GM19438 (cell line): ENCODE measurements at regions not wholly inside any gene's neighbourhood (a gene's known extent, or its start where the extent isn't known, plus 50 kb on each side); places are given as distances from the start of the nearest gene placed in this dataset.

Experiments used
- ATAC-seq: cut with Tn5 transposase; IDR thresholded peaks from one replicate; pipeline ENCODE4 v1.9.1; 2021; ENCODE audit warnings: low read depth; ENCODE audit not compliant: unreplicated experiment

DNA sequence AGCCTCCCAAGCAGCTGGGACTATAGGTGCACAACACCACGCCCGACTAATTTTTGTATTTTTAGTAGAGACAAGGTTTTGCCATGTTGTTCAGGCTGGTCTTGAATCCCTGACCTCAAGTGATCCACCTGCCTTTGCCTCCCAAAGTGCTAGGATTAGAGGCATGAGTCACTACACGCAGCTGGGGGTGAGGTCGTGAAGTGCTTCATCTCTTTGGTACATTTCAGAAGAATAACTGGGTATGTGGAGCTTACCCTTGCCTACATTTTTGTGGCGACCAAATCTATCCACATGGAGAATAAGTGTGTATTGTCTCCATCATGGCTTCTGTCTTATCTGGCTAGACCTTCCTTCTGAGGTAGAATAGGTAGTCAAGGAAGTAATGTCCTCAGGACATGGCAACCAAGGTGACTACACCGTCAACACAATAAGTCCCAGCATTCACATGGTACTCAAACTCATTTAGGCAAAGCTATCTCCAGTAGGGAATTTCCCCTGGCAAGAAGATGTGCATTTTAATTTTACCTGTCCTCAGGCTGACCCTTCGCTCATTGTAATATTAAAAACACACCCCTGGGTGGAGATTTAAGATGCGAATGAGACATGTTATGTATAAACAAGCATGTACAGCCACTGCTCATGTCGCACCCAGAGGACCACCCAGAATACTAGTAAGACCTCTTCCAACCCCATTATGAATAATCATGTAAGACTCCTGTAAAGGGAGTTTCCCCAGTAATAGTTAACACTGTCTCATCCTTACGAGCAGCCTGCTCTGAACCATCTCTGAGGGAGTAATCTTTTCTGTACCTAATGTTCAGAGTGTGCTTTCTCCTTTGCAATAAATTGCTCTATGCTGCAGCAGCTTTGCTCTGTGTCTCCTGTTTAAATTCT, 1173.2 kb downstream of the TAF11L14 start:
- no peak for ATAC-seq

DNA sequence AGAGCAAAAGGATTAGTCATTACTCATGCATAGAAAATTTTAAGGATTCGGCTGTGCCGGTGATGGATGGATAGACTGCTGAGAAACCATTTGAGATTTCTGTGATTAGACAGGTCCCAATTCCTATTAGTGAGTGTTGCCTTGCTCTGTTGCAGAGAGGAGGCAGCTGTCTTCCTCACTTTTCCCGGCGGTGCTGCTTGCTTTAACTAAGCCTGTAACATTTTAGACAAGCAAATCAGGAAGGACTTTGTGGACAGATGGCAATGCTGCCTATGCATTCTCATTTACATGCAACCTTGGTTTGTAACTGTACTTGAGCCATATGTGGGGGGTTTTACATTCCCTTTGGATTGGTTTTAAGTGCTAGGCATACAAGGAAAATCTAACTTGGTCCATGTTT, 1176.3 kb downstream of the CDH18 start:
- ATAC-seq: no peak

DNA sequence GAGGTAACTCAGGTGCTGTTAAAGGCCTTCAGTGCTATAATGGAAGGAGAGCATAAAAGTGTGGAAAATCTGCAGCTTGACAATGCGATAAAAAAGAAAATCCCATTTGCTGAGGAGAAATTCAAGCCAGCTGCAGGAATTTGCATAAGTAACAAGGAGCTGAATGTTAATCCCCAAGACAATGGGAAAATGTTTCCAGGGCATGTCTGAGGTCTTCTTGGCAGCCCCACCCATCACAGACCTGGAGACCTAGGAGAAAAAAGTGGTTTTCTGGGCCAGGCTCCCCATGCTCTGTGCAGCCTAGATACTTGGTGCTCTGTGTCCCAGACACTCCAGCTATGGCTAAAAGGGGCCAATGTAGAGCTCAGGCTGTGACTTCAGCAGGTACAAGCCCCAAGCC, 1159.6 kb downstream of the CDH18 start:
- no peak for ATAC-seq

DNA sequence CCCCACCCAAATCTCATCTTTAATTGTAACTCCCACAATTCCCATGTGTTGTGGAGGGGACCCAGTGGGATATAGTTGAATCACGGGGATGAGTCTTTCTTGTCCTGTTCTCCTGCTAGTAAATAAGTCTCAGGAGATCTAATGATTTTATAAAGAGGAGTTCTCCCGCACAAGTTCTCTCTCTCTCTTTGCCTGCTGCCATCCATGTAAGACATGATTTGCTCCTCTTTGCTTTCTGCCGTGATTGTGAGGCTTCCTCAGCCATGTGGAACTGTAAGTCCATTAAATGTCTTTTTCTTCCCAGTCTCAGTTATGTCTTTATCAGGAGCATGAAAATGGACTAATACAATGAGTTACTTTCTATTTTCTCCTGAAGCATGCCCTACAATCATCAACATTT, 1158.5 kb downstream of the CDH18 start:
- ATAC-seq: no peak

DNA sequence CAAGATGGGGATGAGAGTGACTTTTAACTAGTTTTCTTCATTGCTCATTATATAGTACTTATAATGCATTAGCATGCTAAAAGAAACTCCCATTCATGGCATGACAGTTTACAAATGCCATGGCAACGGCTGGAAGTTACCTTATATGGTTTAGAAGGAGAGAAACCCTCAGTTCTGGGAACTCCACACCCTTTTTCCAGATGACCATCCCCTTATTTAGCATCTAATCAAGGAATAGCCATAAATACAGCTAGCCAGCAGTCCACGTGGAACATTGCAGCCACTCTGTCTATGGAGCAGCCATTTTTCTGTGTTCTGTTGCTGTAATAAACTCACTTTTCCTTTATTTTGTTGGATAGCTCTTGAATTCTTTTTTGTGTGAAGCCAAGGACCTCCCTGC, 1137.8 kb downstream of the CDH18 start:
- ATAC-seq: no peak

DNA sequence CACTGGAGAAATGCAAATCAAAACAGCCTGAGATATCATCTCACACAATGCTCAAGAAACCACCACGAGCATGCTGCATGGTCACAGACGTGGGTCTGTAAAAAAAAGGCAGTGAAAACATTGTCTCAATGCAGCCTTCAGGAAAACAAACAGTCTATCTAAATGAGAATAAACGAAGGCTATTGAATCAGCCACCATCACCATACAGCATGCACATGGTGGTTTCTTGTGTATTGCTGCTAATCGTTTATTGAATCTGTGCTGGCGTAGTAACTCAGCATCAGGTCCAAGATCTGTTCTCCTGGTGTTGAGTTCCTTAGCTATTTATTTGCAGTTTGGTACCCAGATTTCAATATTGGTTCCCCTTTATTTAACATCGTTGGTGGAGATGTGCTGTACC, 1115.0 kb downstream of the CDH18 start:
- ATAC-seq: no peak

DNA sequence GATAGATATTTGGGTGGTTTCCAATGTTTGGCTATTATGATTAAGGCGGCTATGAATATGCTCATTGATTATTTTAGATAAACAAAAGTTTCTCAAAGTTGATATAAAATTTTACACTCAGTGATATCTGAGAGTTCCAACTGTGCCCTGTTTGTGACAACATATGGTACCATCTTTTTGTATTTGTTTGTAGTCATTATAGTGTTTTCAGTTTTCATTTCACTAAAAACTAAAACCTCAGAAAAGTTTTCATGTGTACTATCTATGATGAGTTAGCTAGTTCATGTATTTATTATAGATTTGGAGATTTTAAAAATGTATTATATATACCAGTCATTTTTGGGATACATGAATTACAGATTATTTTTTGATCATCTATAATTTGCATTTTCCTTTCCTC, 1111.4 kb downstream of the CDH18 start:
- ATAC-seq: no peak

DNA sequence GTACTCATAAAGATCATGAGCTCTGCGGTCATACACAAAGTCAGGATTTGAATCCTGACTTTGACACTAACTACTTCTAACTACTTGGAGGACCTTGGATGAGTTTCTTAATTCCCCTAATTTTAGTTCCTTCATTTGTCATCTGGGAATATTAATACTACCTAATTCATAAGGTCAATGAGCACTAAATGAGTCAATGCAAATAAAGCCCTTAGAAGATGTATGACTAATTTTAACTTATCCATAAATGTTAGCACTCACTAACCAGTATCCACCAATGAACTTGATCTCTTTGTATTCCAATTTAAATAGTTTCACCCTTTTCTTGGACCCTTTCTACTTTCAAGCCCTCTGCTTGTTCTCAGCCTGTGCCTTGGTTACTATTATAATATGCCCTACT, 1106.4 kb downstream of the CDH18 start:
- no peak for ATAC-seq

DNA sequence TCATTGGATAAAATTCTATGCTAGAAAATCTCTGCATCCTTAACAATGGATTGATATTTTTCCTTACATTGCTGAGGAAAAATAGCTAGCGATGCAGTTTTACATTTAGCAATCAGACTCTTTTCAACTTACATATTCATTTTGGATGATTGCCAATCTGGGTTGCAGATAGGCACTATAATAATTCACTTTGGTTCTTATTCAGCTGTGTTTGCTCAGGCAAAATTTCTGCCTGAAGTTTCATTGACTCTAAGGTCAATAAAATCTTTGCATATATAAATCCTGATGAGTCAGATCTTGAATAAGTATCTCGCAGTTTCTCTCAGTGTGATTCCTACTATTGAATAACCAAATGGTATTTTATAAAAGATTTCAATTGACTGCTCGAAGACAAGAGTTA, 1105.8 kb downstream of the CDH18 start:
- no peak for ATAC-seq

DNA sequence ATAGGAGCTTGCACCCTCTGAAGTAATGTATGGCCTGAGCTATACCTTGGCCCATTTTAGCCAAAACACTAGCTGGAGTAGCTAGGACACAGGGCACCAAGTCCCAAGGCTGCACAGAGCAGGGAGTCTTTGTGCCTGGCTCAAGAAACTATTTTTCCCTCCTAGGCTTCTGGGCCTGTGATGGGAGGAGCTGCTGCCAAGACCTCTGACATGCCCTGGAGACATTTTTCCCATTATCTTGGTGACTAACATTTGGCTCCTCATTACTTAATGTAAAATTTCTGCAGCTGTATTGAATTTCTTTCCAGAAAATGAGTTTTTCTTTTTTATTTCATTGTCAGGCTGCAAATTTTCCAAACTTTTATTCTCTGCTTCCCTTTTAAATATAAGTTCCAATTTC, 1099.2 kb downstream of the CDH18 start:
- no peak for ATAC-seq

DNA sequence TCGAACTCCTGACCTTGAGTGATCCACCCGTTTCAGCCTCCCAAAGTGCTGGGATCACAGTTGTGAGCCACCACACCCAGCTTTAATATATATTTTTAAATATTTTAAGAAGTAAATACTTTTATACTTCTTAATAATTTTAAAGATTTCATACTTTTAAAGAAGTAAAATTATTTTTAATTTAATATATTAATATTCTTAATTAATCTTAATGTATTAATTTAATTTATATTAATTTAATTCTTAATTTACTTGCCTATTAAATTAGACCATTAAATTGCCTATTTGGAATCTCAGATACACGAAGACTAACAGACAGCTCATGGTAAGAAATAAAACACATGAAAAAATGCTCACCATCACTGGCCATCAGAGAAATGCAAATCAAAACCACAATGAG, 1087.4 kb downstream of the CDH18 start:
- ATAC-seq: no peak

DNA sequence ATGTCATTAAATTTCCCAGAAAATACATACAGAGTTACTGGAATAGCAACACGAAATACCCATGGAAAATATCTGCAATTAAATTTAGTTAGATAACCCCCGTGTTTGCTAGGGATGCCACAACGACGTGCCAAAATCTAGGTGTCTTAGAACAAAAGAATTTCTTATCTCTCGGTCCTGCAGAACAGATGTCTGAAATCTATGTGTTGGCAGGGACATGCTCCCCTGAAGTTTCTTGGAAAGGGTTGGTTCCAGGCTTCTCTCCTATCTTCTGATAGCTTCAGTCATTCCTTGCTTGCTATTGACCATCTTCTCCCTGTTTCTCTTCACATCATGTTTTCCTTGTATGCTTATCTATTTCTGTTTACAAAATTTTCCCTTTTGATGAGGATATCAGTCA, 1067.0 kb downstream of the CDH18 start:
- no peak for ATAC-seq

DNA sequence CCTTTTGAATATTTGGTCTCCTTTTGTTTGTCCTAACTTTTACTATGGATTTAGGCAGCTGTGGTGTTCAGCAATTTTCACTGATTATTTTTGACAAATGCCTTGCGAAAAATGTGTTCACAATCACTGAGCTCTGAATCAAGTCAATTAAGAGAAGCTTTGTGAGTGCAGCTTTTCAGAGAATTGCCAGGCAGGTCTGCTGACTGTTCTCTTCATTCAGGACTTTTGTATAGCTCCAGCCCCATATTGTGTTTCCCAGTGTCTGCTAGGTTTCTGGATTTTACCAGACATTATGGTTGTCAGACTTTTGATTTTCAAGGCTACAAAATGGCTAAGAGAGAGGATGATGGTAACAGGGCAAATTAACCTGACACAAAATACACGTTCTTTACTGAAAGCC, 1055.9 kb downstream of the CDH18 start:
- no peak for ATAC-seq

DNA sequence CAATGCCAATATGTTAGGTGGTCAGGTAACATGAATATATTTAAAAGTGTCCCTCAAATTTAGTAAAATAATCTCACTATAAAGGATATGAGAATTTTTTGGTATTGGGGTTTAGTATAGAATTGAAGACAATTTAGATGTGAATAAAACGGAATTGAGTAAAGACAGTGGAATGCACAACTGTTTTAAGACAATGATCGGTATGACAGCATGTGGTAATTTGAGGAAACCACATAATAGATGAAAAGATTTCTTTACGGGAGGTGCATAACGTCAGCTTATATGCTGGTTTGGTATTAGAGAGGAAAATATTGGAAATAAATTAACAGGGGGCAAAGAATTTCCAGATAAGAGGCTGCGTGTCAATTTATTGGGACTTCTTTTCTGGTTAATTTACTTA, 1043.2 kb downstream of the CDH18 start:
- no peak for ATAC-seq

DNA sequence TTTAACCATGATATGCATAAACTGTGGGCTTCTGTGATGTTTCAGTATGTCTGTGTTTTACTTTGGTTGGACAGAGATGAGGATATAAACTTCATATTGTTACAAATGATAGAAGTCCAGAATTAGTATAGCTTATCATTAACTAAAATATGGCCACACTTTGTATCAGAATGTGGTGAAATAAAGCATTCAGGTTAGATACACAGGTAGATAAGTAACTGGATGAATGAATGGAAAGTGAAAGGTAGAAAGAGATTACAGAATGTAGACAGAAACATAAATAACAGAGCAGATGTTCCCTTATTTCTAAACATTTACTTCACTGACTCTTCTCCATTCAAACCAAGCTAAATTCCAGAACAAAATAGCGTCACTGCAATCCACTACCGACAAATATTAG, 1033.8 kb downstream of the CDH18 start:
- no peak for ATAC-seq

DNA sequence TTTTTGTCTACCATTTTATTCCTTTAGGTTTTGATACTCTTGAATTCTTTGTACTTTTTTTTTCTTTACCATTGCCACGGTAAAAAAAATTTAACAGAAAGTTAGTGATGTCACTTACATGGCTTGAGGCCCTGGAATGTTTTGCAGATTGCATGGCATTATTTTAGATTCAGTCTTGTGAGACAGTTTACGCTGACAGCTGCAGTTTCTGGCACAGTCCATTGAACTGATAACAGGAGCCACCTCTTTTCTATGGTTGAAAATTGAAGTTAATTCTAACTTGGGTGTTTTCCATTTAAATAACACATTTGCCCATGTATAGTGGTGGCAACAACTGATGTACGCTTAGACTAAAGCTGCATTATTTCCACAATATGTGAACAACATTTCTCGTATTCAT, 1028.5 kb downstream of the CDH18 start:
- ATAC-seq: no peak

DNA sequence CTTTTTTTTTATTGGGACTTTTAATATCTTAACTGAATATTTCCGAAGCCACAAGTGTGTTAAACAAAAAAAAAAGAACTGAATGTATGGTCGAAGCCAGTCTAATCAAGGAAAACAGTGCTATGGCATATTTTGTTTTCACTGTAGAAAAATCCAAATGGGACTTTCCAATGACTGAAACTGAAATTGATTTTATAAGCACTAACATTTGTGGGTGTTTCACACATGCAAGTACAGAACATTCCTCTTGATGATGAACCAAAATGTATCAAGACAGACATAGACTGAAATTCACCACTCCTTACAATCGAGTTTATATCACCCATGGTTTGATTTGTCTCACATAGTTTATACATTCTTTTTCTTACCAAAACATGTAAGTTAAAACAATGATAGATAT, 1026.8 kb downstream of the CDH18 start:
- no peak for ATAC-seq

DNA sequence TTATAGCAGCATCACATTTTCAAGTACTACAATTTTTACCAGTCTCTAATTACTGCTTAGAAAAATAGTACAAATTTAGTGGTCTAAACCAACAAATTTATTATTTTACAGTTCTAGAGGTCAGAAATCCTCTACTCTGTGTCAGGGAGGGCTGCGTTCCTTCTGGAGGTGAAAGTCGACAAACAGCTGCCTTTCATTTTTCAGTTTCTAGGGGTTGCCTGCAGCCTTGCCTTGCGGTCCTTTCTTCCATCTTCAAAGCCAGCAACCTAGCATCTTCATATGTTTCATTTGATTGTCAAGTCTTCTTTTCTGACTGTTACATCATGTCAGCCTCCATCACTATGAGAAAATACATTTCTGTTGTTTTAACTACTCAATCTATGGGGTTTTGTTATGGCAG, 1022.1 kb downstream of the CDH18 start:
- ATAC-seq: no peak

DNA sequence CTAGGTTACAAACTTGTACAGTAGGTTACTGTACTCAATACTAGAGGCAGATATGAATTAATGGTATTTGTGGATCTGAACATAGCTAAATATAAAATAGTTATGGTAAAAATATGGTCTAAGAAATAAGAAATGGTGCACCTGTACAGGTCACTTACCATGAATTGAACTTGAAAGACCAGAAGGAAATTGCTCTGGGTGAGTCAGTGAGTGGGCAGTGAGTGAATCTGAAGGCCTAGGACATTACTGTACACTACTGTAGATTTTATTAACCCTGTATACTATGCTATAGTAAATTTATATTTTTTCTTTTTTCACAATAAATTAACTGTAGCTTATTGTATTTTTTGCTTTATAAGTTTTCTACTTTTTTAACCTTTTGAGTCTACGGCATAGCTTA, 1020.4 kb downstream of the CDH18 start:
- no peak for ATAC-seq

DNA sequence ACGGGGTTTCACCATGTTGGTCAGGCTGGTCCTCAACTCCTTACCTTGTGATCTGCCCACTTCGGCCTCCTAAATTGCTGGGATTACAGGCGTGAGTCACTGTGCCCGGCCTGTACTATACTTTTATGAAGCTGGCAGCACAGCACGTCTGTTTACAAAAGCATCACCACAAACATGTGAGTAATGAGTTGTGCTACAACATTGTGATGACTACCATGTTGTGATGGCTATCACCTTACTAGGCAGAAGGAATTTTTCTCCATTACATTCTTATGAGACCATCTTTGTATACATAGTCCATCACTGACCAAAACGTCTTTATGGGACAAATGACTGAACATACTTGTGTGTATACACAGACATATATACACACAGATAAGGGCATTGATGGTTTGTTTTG, 1019.0 kb downstream of the CDH18 start:
- no peak for ATAC-seq

DNA sequence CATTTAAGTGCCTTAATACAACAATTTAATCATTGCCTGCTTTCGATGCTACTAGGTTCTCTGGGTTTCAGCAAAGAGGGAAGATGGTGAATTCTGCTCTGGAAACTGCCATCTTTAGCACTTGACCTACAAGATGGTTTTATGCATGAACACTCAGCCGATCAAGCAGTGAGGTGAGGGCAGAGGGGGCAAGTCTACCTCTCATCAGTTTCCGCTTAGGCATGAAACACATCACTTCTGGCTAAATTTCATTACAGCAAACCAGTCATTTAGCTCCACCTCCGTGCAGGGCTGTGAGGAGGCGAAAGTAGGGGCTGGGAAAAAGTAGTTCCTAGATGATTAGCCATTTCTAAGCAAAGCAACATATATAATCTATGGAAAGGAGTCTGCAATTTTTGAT, 1018.0 kb downstream of the CDH18 start:
- no peak for ATAC-seq

DNA sequence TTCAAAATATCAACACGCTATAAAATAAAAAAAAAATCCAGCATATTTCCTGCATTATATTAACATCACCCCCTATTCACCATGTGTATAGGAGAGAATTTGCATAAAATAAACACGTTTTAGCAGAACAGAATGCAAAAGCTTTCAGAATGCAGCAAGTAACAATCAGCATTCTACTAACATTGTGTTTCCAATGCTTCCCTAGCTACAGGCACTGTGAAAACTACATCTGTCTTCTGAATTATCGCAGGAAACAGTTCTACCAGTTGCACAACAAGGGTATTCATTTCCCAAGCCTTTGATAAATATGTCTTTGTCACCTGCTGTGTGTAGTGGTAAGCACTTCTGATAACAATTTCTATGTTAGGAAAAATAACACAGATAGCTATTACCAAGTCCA, 1015.8 kb downstream of the CDH18 start:
- no peak for ATAC-seq

DNA sequence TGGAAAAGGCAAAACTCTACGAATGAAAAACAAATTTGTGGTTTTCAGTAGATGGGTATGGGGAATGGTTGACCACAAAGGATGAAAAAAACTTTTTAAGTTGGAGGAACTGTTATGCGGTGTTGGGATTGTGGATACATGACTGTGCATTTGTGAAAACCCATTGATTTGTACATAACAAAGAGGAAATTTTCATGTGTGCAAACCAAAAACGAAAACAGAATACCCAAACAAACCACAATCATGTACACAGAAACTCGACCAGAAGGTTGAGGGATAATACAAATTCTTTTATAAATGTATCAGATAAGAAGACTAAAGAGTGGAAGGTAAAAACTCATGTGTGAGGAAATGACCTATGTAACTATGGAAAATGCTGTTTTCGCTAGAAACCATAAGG, 1012.4 kb downstream of the CDH18 start:
- no peak for ATAC-seq
